CD14-positive monocyte (primary cell): ENCODE measurements at regions not wholly inside any gene's neighbourhood (a gene's known extent, or its start where the extent isn't known, plus 50 kb on each side); places are given as distances from the start of the nearest gene placed in this dataset.

Source experiments
- DNase-seq, 3 donors: peaks; one replicate each; pipeline ENCODE4 v3.0.0-alpha.2; 2011 to 2022
- H2AFZ ChIP-seq: 2 replicates; pipeline ENCODE4 v1.6.0; 2012; ENCODE audit warnings: mild to moderate bottlenecking, low read depth, low read length, inconsistent platforms; ENCODE audit not compliant: insufficient read depth, poor library complexity, severe bottlenecking
- H3K27ac ChIP-seq, 2 donors: 1 replicate in 1 of 2; 2 replicates in 1 of 2; pipeline ENCODE4 v1.5.1; 2012 to 2013; ENCODE audit warnings: low read length in 2 of 2, control low read depth in 1 of 2, inconsistent platforms in 1 of 2, low read depth in 1 of 2, mild to moderate bottlenecking in 1 of 2
- H3K27me3 ChIP-seq, 2 donors: one replicate each; pipeline versions ENCODE4 v1.6.0 to v1.6.1; 2011 to 2013; ENCODE audit warnings: low read length in 2 of 2; ENCODE audit not compliant: control insufficient read depth in 2 of 2, insufficient read depth in 2 of 2
- H3K36me3 ChIP-seq, 2 donors: replicated peaks in 1 of 2; 1 replicate in 1 of 2; 2 replicates in 1 of 2; pipeline versions ENCODE4 v1.5.1 to v1.6.1; 2012 to 2013; ENCODE audit warnings: low read length in 2 of 2, control low read depth in 1 of 2, inconsistent platforms in 1 of 2, mild to moderate bottlenecking in 1 of 2; ENCODE audit not compliant: insufficient read depth in 2 of 2, control insufficient read depth in 1 of 2
- H3K4me1 ChIP-seq, 2 donors: 1 replicate in 1 of 2; 2 replicates in 1 of 2; pipeline versions ENCODE4 v1.5.1 to v1.6.1; 2012 to 2013; ENCODE audit warnings: low read length in 2 of 2, control low read depth in 1 of 2, inconsistent platforms in 1 of 2, mild to moderate bottlenecking in 1 of 2, moderate library complexity in 1 of 2; ENCODE audit not compliant: insufficient read depth in 2 of 2, control insufficient read depth in 1 of 2
- H3K4me2 ChIP-seq: replicated peaks from 2 replicates; pipeline ENCODE3; 2012; ENCODE audit warnings: low read length, moderate library complexity, mild to moderate bottlenecking; ENCODE audit not compliant: poor library complexity, severe bottlenecking; ENCODE audit errors: extremely low read depth
- H3K4me3 ChIP-seq, 3 experiments: fragments of 200-600 bp in 1 of 3; sonication (generic) in 1 of 3; replicated peaks in 1 of 3; 1 replicate in 2 of 3; 2 replicates in 1 of 3; pipeline ENCODE4 v1.5.1; 2011 to 2013; ENCODE audit warnings: low read length in 3 of 3, mild to moderate bottlenecking in 3 of 3, control low read depth in 2 of 3, low read depth in 2 of 3, inconsistent platforms in 1 of 3, moderate library complexity in 1 of 3
- H3K79me2 ChIP-seq: 2 replicates; pipeline ENCODE4 v1.6.0; 2012; ENCODE audit warnings: mild to moderate bottlenecking, control low read depth, inconsistent platforms, low read length, moderate library complexity; ENCODE audit not compliant: insufficient read depth
- H3K9ac ChIP-seq: 2 replicates; pipeline ENCODE4 v1.6.0; 2017; ENCODE audit warnings: low read length, mild to moderate bottlenecking; ENCODE audit not compliant: insufficient read depth, poor library complexity, severe bottlenecking
- H3K9me3 ChIP-seq, 2 donors: replicated peaks in 1 of 2; 1 replicate in 1 of 2; 2 replicates in 1 of 2; pipeline versions ENCODE4 v1.5.1 to v1.6.1; 2012 to 2013; ENCODE audit warnings: low read length in 2 of 2, control low read depth in 1 of 2; ENCODE audit not compliant: control insufficient read depth in 1 of 2, insufficient read depth in 1 of 2
- H4K20me1 ChIP-seq: 2 replicates; pipeline ENCODE4 v1.6.0; 2012; ENCODE audit warnings: mild to moderate bottlenecking, low read length, control low read depth, moderate library complexity; ENCODE audit not compliant: insufficient read depth
- H3K27ac Mint-ChIP-seq, 7 donors: one replicate each; pipeline ENCODE4 v1.8.0; 2020; ENCODE audit warnings: mild to moderate bottlenecking in 7 of 7, mixed read lengths in 7 of 7, moderate library complexity in 6 of 7, inconsistent platforms in 2 of 7
- H3K27me3 Mint-ChIP-seq, 3 donors: one replicate each; pipeline ENCODE4 v1.8.0; 2021 to 2022; ENCODE audit warnings: low read depth in 3 of 3, mild to moderate bottlenecking in 3 of 3, mixed read lengths in 3 of 3, moderate library complexity in 3 of 3, inconsistent platforms in 1 of 3
- H3K36me3 Mint-ChIP-seq, 2 donors: one replicate each; pipeline ENCODE4 v1.8.0; 2020; ENCODE audit warnings: mixed read lengths in 2 of 2, inconsistent platforms in 1 of 2, mild to moderate bottlenecking in 1 of 2
- H3K4me1 Mint-ChIP-seq: one replicate; pipeline ENCODE4 v1.8.0; 2020; ENCODE audit warnings: mild to moderate bottlenecking, mixed read lengths
- H3K4me3 Mint-ChIP-seq, 2 donors: one replicate each; pipeline ENCODE4 v1.8.0; 2020; ENCODE audit warnings: mild to moderate bottlenecking in 2 of 2, mixed read lengths in 2 of 2, moderate library complexity in 1 of 2
- H3K9me3 Mint-ChIP-seq, 7 donors: one replicate each; pipeline ENCODE4 v1.8.0; 2020 to 2022; ENCODE audit warnings: mixed read lengths in 7 of 7, mild to moderate bottlenecking in 6 of 7, moderate library complexity in 6 of 7, inconsistent platforms in 2 of 7
- WGBS: methylation state at CpG from one replicate; pipeline ENCODE4 v1.1.5; 2013; ENCODE audit warnings: missing lambda C conversion rate; ENCODE audit not compliant: insufficient coverage; 5-methylcytosine and 5-hydroxymethylcytosine counted together
- intact Hi-C, 2 donors: fragments of 100-400 bp; cut with micrococcal nuclease; formaldehyde crosslinking; loops; one replicate each; pipeline versions ENCODE4 v1.15.0 to v1.15.1; 2023
- TF ChIP-seq, protein P1 (sequence below): fragments of 200-600 bp; IDR thresholded peaks from one replicate; pipeline ENCODE4 v1.8.0; 2022; ENCODE audit warnings: antibody characterized with exemption, mild to moderate bottlenecking

DNA sequence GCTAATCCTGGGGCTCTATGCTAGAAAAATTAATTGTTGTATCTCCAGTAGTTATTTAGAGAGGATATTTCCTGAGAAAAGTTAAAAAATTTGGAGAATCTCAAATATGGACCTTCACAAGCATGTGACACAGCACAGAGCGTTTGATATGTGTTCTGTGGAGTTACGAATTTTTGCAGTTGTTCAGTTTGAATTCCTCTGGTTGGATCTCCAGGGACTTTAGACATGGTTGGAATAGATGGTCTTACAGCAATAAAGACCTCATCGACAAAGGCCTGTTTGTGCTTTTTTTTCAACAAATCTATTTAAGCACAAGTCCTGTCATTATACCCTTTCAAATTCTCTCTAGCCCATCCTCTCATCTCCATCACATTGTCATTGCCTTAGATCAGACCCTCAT is 138.0 kb downstream of the TES start:
- H3K9me3 ChIP-seq = peaks cover 0 to 6% of the 10 kb centered on the region in 2 donors
- no peaks in the 10 kb centered on the region for H3K79me2 ChIP-seq
- H3K9ac ChIP-seq = no peak overlapping the region
- intact Hi-C loops = no loop called here
- DNase-seq = no peak
- no peaks in the 10 kb centered on the region for H4K20me1 ChIP-seq
- H2AFZ ChIP-seq = no peak overlapping the region
- Mint-ChIP-seq H3K27me3 (peaks cover 0 to 3% (median 0%) of the 10 kb centered on the region in 3 donors), H3K27ac (no peak overlapping the region), H3K36me3 (no peaks in the 10 kb centered on the region), H3K4me1 (no peaks in the 10 kb centered on the region), H3K4me3 (no peak overlapping the region), H3K9me3 (peaks cover 0 to 9% (median 6%) of the 10 kb centered on the region in 7 donors)
- H3K4me1 ChIP-seq = no peaks in the 10 kb centered on the region
- H3K27ac ChIP-seq = no peak overlapping the region
- H3K4me2 ChIP-seq = no peak overlapping the region
- H3K27me3 ChIP-seq = no peaks in the 10 kb centered on the region
- no peak overlapping the region for H3K4me3 ChIP-seq
- WGBS = 79% methylated on average over 2 of the region's 3 CpGs
- TF ChIP-seq, protein P1, sequence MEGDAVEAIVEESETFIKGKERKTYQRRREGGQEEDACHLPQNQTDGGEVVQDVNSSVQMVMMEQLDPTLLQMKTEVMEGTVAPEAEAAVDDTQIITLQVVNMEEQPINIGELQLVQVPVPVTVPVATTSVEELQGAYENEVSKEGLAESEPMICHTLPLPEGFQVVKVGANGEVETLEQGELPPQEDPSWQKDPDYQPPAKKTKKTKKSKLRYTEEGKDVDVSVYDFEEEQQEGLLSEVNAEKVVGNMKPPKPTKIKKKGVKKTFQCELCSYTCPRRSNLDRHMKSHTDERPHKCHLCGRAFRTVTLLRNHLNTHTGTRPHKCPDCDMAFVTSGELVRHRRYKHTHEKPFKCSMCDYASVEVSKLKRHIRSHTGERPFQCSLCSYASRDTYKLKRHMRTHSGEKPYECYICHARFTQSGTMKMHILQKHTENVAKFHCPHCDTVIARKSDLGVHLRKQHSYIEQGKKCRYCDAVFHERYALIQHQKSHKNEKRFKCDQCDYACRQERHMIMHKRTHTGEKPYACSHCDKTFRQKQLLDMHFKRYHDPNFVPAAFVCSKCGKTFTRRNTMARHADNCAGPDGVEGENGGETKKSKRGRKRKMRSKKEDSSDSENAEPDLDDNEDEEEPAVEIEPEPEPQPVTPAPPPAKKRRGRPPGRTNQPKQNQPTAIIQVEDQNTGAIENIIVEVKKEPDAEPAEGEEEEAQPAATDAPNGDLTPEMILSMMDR = no peak
- no peaks in the 10 kb centered on the region for H3K36me3 ChIP-seq

DNA sequence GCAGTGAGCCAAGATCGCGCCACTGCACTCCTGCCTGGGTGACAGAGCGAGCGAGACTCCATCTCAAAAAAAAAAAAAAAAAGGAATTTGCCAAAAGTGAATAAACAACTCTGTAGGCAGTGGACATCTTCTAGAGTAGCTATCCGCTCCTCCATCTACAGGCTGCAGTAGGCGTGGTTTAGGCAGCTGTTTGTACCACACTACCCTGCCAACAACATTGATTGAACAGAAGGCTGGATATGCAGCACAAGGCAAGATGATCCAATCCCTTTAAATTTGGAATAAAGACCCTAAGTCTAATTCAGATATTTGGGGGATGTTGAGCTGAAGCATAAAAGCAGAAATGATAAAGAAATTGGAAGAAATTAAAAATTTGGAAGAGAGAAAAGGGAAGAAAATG is 141.6 kb downstream of the TES start:
- intact Hi-C loops = no loop called here
- Mint-ChIP-seq H3K27ac (no peak overlapping the region), H3K4me3 (no peak overlapping the region), H3K36me3 (no peaks in the 10 kb centered on the region), H3K27me3 (peaks cover 0 to 3% (median 3%) of the 10 kb centered on the region in 3 donors), H3K4me1 (peaks cover 11% of the 10 kb centered on the region), H3K9me3 (peaks cover 0 to 9% (median 6%) of the 10 kb centered on the region in 7 donors)
- no peak overlapping the region for H3K4me2 ChIP-seq
- H3K79me2 ChIP-seq = no peaks in the 10 kb centered on the region
- no peaks in the 10 kb centered on the region for H3K36me3 ChIP-seq
- no peak overlapping the region for H3K27ac ChIP-seq
- no peak overlapping the region for H2AFZ ChIP-seq
- H4K20me1 ChIP-seq = no peaks in the 10 kb centered on the region
- peaks cover 0 to 6% of the 10 kb centered on the region in 2 donors for H3K9me3 ChIP-seq
- TF ChIP-seq, protein P1 = no peak
- H3K27me3 ChIP-seq = no peaks in the 10 kb centered on the region
- WGBS = 100% methylated on average over 2 of the region's 6 CpGs
- H3K4me3 ChIP-seq = no peak overlapping the region
- no peaks in the 10 kb centered on the region for H3K4me1 ChIP-seq
- no peak for DNase-seq
- no peak overlapping the region for H3K9ac ChIP-seq
